Transverse colon (tissue), 4 donors: ENCODE measurements at regions not wholly inside any gene's neighbourhood (a gene's known extent, or its start where the extent isn't known, plus 50 kb on each side); places are given as distances from the start of the nearest gene placed in this dataset.

ENCODE experiments used
- DNase-seq: peaks from one replicate; pipeline ENCODE4 v3.0.0-alpha.2; 2019
- H3K27ac ChIP-seq, 4 donors: fragments of 200-600 bp; sonication (generic); 2 replicates each; pipeline ENCODE4 v1.5.1; 2016 to 2018; ENCODE audit warnings: inconsistent platforms in 4 of 4
- H3K27me3 ChIP-seq: fragments of 200-600 bp; sonication (generic); 2 replicates; pipeline ENCODE4 v1.5.1; 2017; ENCODE audit warnings: inconsistent platforms
- H3K36me3 ChIP-seq, 4 donors: fragments of 200-600 bp; sonication (generic); 2 replicates each; pipeline ENCODE4 v1.5.1; 2017 to 2019; ENCODE audit warnings: inconsistent platforms in 4 of 4
- H3K4me1 ChIP-seq, 4 donors: fragments of 200-600 bp; sonication (generic); 2 replicates each; pipeline ENCODE4 v1.5.1; 2017 to 2020; ENCODE audit warnings: inconsistent platforms in 4 of 4
- H3K4me3 ChIP-seq, 4 donors: fragments of 200-600 bp; sonication (generic); 1 replicate in 1 of 4; 2 replicates in 3 of 4; pipeline versions ENCODE4 v1.5.1 to v1.6.1; 2017 to 2019; ENCODE audit warnings: inconsistent platforms in 4 of 4
- H3K9me3 ChIP-seq, 2 donors: fragments of 200-600 bp; sonication (generic); 2 replicates each; pipeline ENCODE4 v1.5.1; 2017 to 2019; ENCODE audit warnings: inconsistent platforms in 2 of 2
- CTCF ChIP-seq, 5 experiments: fragments of 200-600 bp in 3 of 5; fragments of 450-650 bp in 2 of 5; sonication (generic) in 3 of 5; IDR thresholded peaks; 1 replicate in 2 of 5; 2 replicates in 3 of 5; pipeline ENCODE4 v1.5.1; 2016 to 2017; ENCODE audit warnings: antibody characterized with exemption in 5 of 5, inconsistent platforms in 3 of 5, mild to moderate bottlenecking in 2 of 5, moderate library complexity in 1 of 5
- EP300 ChIP-seq: sonication (generic); formaldehyde crosslinking; IDR thresholded peaks from one replicate; pipeline ENCODE4 v1.6.1; 2017; ENCODE audit warnings: antibody characterized with exemption, low read depth
- POLR2A ChIP-seq: fragments of 450-650 bp; IDR thresholded peaks from one replicate; pipeline ENCODE4 v1.6.1; 2016; ENCODE audit warnings: antibody characterized with exemption, mild to moderate bottlenecking, moderate library complexity
- POLR2AphosphoS5 ChIP-seq, 3 donors: sonication (generic); formaldehyde crosslinking; IDR thresholded peaks; one replicate each; pipeline ENCODE4 v1.6.1; 2016; ENCODE audit warnings: antibody characterized with exemption in 3 of 3
- WGBS, 2 donors: methylation state at CpG; one replicate each; pipeline ENCODE4 v1.1.5; 2018; ENCODE audit warnings: low coverage in 1 of 2; 5-methylcytosine and 5-hydroxymethylcytosine counted together
- in situ Hi-C, 4 donors: fragments of 200-750 bp; cut with MboI; loops; one replicate each; pipeline versions ENCODE4 v1.15.0 to v1.15.1; 2017; ENCODE audit warnings: low sequenced_read_pairs in 3 of 4, low pct_ligation_motif_present in 1 of 4, low pct_unique_long_range_greater_than_20kb in 1 of 4
- intact Hi-C: fragments of 100-400 bp; cut with DNase I; formaldehyde crosslinking; loops from one replicate; pipeline ENCODE4 v1.15.1; 2023; ENCODE audit warnings: low total_unique reads

GRCh38 chr2:117737846-117738245 is 76.6 kb upstream of the DDX18 start:
- no peaks in the 10 kb centered on the region for H3K27me3 ChIP-seq
- TF ChIP-seq EP300 (no peak), CTCF (IDR thresholded peaks at IDR 0.05) (no peak), POLR2A (no peak), POLR2AphosphoS5 (IDR thresholded peaks at IDR 0.05) (no peak)
- no peak overlapping the region for H3K27ac ChIP-seq
- intact Hi-C loops: no loop called here
- DNase-seq: no peak
- no peaks in the 10 kb centered on the region for H3K36me3 ChIP-seq
- in situ Hi-C loops: no loop called here
- no peaks in the 10 kb centered on the region for H3K9me3 ChIP-seq
- no peaks in the 10 kb centered on the region for H3K4me1 ChIP-seq
- H3K4me3 ChIP-seq: no peak overlapping the region

GRCh38 chr2:117738991-117739839 is 75.3 kb upstream of the DDX18 start:
- intact Hi-C loops: no loop called here
- no peak overlapping the region for H3K4me3 ChIP-seq
- H3K27ac ChIP-seq: no peak overlapping the region
- no peak for DNase-seq
- no peaks in the 10 kb centered on the region for H3K9me3 ChIP-seq
- no peak for TF ChIP-seq CTCF (IDR thresholded peaks at IDR 0.05)
- TF ChIP-seq EP300: no peak
- TF ChIP-seq POLR2A: no peak
- no peak for TF ChIP-seq POLR2AphosphoS5 (IDR thresholded peaks at IDR 0.05)
- no peaks in the 10 kb centered on the region for H3K4me1 ChIP-seq
- in situ Hi-C loops: no loop called here
- no peaks in the 10 kb centered on the region for H3K27me3 ChIP-seq
- WGBS, 2 donors: 70 to 73% methylated on average over 2 of the region's 2 CpGs
- no peaks in the 10 kb centered on the region for H3K36me3 ChIP-seq

- no peak for DNase-seq
- H3K36me3 ChIP-seq: no peaks in the 10 kb centered on the region
- WGBS, 2 donors: 66 to 70% methylated on average over 5 of the region's 5 CpGs
- no peaks in the 10 kb centered on the region for H3K27me3 ChIP-seq
- no peaks in the 10 kb centered on the region for H3K4me1 ChIP-seq
- no peak overlapping the region for H3K27ac ChIP-seq
- TF ChIP-seq EP300 (no peak), POLR2AphosphoS5 (IDR thresholded peaks at IDR 0.05) (no peak), POLR2A (no peak), CTCF (IDR thresholded peaks at IDR 0.05) (no peak)
- H3K4me3 ChIP-seq: no peak overlapping the region
- no peaks in the 10 kb centered on the region for H3K9me3 ChIP-seq
- in situ Hi-C loops (no loop called here), intact Hi-C loops (no loop called here)
Measured at GRCh38 chr2:117745537-117745936, 69.0 kb upstream of the DDX18 start.

- 75 to 89% methylated on average over 2 of the region's 2 CpGs for WGBS, 2 donors
- no peak overlapping the region for H3K27ac ChIP-seq
- TF ChIP-seq EP300 (no peak), POLR2A (no peak), CTCF (IDR thresholded peaks at IDR 0.05) (no peak), POLR2AphosphoS5 (IDR thresholded peaks at IDR 0.05) (no peak)
Measured at GRCh38 chr2:117755768-117756167, 58.7 kb upstream of the DDX18 start.

More at GRCh38 chr2:117755768-117756167, 58.7 kb upstream of the DDX18 start:
- no peaks in the 10 kb centered on the region for H3K27me3 ChIP-seq
- no peaks in the 10 kb centered on the region for H3K4me1 ChIP-seq
- DNase-seq: no peak
- in situ Hi-C loops (no loop called here), intact Hi-C loops (no loop called here)
- no peaks in the 10 kb centered on the region for H3K36me3 ChIP-seq
- H3K4me3 ChIP-seq: no peak overlapping the region
- H3K9me3 ChIP-seq: no peaks in the 10 kb centered on the region
